ENCODE measurements at regions not wholly inside any gene's neighbourhood (a gene's known extent, or its start where the extent isn't known, plus 50 kb on each side); places are given as distances from the start of the nearest gene placed in this dataset.
"Not testable (repeated sequence)": the region's sequence is repeated elsewhere in the genome, so short reads cannot be mapped to it uniquely, and the experiment has no call there.

- no peak for DNase-seq
Measured at GRCh38 chr2:57448816-57449215, 597.8 kb upstream of the VRK2 start.

- no peak for DNase-seq
Measured at GRCh38 chr2:57450170-57450569, 596.4 kb upstream of the VRK2 start.

GRCh38 chr2:57452634-57453033 is 594.0 kb upstream of the VRK2 start:
- DNase-seq = no peak

GRCh38 chr2:57453945-57454344 is 592.7 kb upstream of the VRK2 start:
- no peak for DNase-seq

- peak; percentile 7 for DNase-seq
Measured at GRCh38 chr2:57460396-57461276, 586.0 kb upstream of the VRK2 start.

- DNase-seq = no peak
Measured at GRCh38 chr2:57461624-57462023, 585.0 kb upstream of the VRK2 start.

GRCh38 chr2:57465067-57465466 is 581.5 kb upstream of the VRK2 start:
- DNase-seq = no peak

- no peak for DNase-seq
Measured at GRCh38 chr2:57465967-57466366, 580.6 kb upstream of the VRK2 start.

- no peak for DNase-seq
Measured at GRCh38 chr2:57475391-57475790, 571.2 kb upstream of the VRK2 start.

GRCh38 chr2:57479981-57480380 is 566.6 kb upstream of the VRK2 start:
- DNase-seq = no peak

GRCh38 chr2:57488061-57488460 is 558.5 kb upstream of the VRK2 start:
- no peak for DNase-seq

- no peak for DNase-seq
Measured at GRCh38 chr2:57490741-57491140, 555.9 kb upstream of the VRK2 start.

- DNase-seq = no peak
Measured at GRCh38 chr2:57491213-57491612, 555.4 kb upstream of the VRK2 start.

GRCh38 chr2:57493966-57494365 is 552.6 kb upstream of the VRK2 start:
- DNase-seq = not testable (repeated sequence)

GRCh38 chr2:57497489-57498096 is 549.0 kb upstream of the VRK2 start:
- DNase-seq = peak; percentile 63

- DNase-seq = no peak
Measured at GRCh38 chr2:57504787-57505186, 541.8 kb upstream of the VRK2 start.

GRCh38 chr2:57509189-57509588 is 537.4 kb upstream of the VRK2 start:
- DNase-seq = no peak

GRCh38 chr2:57510704-57511103 is 535.9 kb upstream of the VRK2 start:
- no peak for DNase-seq

- DNase-seq = peak; percentile 56
Measured at GRCh38 chr2:57515366-57515765, 531.2 kb upstream of the VRK2 start.

GRCh38 chr2:57516698-57517340 is 529.8 kb upstream of the VRK2 start:
- peak; percentile 73 for DNase-seq

- no peak for DNase-seq
Measured at GRCh38 chr2:57523304-57523703, 523.3 kb upstream of the VRK2 start.

- no peak for DNase-seq
Measured at GRCh38 chr2:57527685-57528084, 518.9 kb upstream of the VRK2 start.

- DNase-seq = no peak
Measured at GRCh38 chr2:57528499-57528898, 518.1 kb upstream of the VRK2 start.

- DNase-seq = no peak
Measured at GRCh38 chr2:57534358-57534757, 512.2 kb upstream of the VRK2 start.

Data from NCI-H1105 treated with DMSO at 0.1 percent for 48 hours (cell line).